PC-3 (cell line): ENCODE measurements at regions not wholly inside any gene's neighbourhood (a gene's known extent, or its start where the extent isn't known, plus 50 kb on each side); places are given as distances from the start of the nearest gene placed in this dataset.

Source experiments
- EZH2 ChIP-seq: fragments of 300-600 bp; sonication (generic); IDR thresholded peaks from one replicate; pipeline ENCODE4 v1.6.1; 2017; ENCODE audit warnings: antibody characterized with exemption, mild to moderate bottlenecking, low read length; ENCODE audit not compliant: unreplicated experiment
- EZH2phosphoT487 ChIP-seq: fragments of 300-600 bp; sonication (generic); IDR thresholded peaks from 2 replicates; pipeline ENCODE4 v1.6.1; 2018; ENCODE audit warnings: mild to moderate bottlenecking, antibody characterized with exemption, low read length, borderline replicate concordance
- TF ChIP-seq, protein P1 (sequence below): fragments of 300-600 bp; sonication (generic); conservative IDR thresholded peaks from 2 replicates; pipeline ENCODE4 v1.5.1; 2017; ENCODE audit warnings: antibody characterized with exemption, low read depth, mild to moderate bottlenecking, low read length

- TF ChIP-seq, protein P1, sequence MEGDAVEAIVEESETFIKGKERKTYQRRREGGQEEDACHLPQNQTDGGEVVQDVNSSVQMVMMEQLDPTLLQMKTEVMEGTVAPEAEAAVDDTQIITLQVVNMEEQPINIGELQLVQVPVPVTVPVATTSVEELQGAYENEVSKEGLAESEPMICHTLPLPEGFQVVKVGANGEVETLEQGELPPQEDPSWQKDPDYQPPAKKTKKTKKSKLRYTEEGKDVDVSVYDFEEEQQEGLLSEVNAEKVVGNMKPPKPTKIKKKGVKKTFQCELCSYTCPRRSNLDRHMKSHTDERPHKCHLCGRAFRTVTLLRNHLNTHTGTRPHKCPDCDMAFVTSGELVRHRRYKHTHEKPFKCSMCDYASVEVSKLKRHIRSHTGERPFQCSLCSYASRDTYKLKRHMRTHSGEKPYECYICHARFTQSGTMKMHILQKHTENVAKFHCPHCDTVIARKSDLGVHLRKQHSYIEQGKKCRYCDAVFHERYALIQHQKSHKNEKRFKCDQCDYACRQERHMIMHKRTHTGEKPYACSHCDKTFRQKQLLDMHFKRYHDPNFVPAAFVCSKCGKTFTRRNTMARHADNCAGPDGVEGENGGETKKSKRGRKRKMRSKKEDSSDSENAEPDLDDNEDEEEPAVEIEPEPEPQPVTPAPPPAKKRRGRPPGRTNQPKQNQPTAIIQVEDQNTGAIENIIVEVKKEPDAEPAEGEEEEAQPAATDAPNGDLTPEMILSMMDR, result no peak
- TF ChIP-seq EZH2 (no peak), EZH2phosphoT487 (no peak)
Observed at GRCh38 chr6:22110061-22110460, 186.8 kb downstream of the PRL start.
